ENCODE measurements at regions not wholly inside any gene's neighbourhood (a gene's known extent, or its start where the extent isn't known, plus 50 kb on each side); places are given as distances from the start of the nearest gene placed in this dataset.

DNA sequence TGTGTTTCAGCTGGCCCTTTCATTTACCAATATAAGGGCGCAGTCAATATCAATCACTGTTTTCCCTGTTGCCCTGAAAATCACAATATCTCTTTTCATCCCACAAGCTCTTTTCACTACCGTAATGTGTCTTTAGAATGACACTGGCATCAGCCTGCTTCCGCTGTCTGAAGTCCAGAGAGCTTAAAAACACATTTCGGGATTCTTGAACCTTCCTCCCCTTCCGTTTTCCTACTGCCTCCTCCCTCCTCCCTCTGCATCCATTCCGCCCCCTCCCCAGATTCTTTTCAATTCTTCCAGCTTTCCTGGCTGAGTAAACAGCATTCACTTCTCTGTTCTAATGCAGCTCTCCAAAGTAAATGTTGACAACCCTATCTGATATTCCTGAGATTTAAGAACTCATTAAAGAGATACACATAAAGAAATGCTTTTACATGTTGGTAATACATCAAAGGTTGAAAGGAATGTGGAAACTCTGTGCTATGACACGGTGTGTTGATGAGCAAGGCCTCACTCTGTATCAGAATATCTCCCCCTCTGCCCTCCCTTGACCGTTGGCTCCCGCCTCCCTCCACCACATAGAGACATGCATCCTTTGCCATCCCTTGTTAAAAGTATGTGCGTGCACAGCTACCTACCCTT lies 83.5 kb upstream of the SPRY1 start:
- no peak for TF ChIP-seq CTCF (IDR thresholded peaks at IDR 0.05 in 4 of 5, conservative IDR thresholded peaks at IDR 0.05 in 1 of 5)
- no peak for TF ChIP-seq POLR2A (IDR thresholded peaks at IDR 0.05)

Data from gastrocnemius medialis (tissue), 4 donors.